ENCODE measurements at regions not wholly inside any gene's neighbourhood (a gene's known extent, or its start where the extent isn't known, plus 50 kb on each side); places are given as distances from the start of the nearest gene placed in this dataset.

GRCh38 chr20:57840504-57841296 lies 130.9 kb upstream of the PMEPA1 start:
- no peaks in the 10 kb centered on the region for H3K9me3 Mint-ChIP-seq
- no peaks in the 10 kb centered on the region for H3K27me3 ChIP-seq (ENCODE audit: insufficient read depth)
- no peak for DNase-seq (ENCODE audit: low spot score)
- no peak overlapping the region for H3K4me3 Mint-ChIP-seq
- H3K36me3 ChIP-seq (ENCODE audit: insufficient read depth): no peaks in the 10 kb centered on the region
- H3F3A ChIP-seq (replicated peaks; ENCODE audit: low read depth): no peaks in the 10 kb centered on the region
- H3K4me2 ChIP-seq: no peak overlapping the region
- no peak overlapping the region for H3K27ac Mint-ChIP-seq
- no peak overlapping the region for H3K4me3 ChIP-seq
- no peaks in the 10 kb centered on the region for H3K36me3 Mint-ChIP-seq (ENCODE audit: low read depth)
- H3K9me2 ChIP-seq (ENCODE audit: insufficient read depth): no peaks in the 10 kb centered on the region
- no peaks in the 10 kb centered on the region for H3K4me1 ChIP-seq (ENCODE audit: insufficient read depth)
- H3K27ac ChIP-seq (ENCODE audit: low read depth): no peak overlapping the region
- no peak overlapping the region for H2AFZ ChIP-seq
- TF ChIP-seq ZNF331 (CRISPR knock-in tag; IDR thresholded peaks at IDR 0.05; ENCODE audit: low read depth) (no peak), NANOG (IDR thresholded peaks at IDR 0.05; ENCODE audit: borderline replicate concordance) (no peak), EZH2 (IDR thresholded peaks at IDR 0.05; ENCODE audit: low read depth, unreplicated experiment) (no peak), ZNF114 (CRISPR knock-in tag; IDR thresholded peaks at IDR 0.05) (no peak), CTCF (conservative IDR thresholded peaks at IDR 0.05; ENCODE audit: low read depth in 2 of 2) (no peak), CREB1 (CRISPR knock-in tag; IDR thresholded peaks at IDR 0.05; ENCODE audit: low read depth) (no peak), POLR2AphosphoS5 (IDR thresholded peaks at IDR 0.05; ENCODE audit: low read depth) (no peak), JUNB (IDR thresholded peaks at IDR 0.05; ENCODE audit: unreplicated experiment) (no peak), STAT1 (IDR thresholded peaks at IDR 0.05; ENCODE audit: unreplicated experiment) (no peak), EZH2phosphoT487 (IDR thresholded peaks at IDR 0.05; ENCODE audit: unreplicated experiment) (no peak), ZNF462 (CRISPR knock-in tag; IDR thresholded peaks at IDR 0.05) (no peak)
- TF ChIP-seq, protein P1, sequence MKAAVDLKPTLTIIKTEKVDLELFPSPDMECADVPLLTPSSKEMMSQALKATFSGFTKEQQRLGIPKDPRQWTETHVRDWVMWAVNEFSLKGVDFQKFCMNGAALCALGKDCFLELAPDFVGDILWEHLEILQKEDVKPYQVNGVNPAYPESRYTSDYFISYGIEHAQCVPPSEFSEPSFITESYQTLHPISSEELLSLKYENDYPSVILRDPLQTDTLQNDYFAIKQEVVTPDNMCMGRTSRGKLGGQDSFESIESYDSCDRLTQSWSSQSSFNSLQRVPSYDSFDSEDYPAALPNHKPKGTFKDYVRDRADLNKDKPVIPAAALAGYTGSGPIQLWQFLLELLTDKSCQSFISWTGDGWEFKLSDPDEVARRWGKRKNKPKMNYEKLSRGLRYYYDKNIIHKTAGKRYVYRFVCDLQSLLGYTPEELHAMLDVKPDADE (IDR thresholded peaks at IDR 0.05): no peak
- TF ChIP-seq, protein P2, sequence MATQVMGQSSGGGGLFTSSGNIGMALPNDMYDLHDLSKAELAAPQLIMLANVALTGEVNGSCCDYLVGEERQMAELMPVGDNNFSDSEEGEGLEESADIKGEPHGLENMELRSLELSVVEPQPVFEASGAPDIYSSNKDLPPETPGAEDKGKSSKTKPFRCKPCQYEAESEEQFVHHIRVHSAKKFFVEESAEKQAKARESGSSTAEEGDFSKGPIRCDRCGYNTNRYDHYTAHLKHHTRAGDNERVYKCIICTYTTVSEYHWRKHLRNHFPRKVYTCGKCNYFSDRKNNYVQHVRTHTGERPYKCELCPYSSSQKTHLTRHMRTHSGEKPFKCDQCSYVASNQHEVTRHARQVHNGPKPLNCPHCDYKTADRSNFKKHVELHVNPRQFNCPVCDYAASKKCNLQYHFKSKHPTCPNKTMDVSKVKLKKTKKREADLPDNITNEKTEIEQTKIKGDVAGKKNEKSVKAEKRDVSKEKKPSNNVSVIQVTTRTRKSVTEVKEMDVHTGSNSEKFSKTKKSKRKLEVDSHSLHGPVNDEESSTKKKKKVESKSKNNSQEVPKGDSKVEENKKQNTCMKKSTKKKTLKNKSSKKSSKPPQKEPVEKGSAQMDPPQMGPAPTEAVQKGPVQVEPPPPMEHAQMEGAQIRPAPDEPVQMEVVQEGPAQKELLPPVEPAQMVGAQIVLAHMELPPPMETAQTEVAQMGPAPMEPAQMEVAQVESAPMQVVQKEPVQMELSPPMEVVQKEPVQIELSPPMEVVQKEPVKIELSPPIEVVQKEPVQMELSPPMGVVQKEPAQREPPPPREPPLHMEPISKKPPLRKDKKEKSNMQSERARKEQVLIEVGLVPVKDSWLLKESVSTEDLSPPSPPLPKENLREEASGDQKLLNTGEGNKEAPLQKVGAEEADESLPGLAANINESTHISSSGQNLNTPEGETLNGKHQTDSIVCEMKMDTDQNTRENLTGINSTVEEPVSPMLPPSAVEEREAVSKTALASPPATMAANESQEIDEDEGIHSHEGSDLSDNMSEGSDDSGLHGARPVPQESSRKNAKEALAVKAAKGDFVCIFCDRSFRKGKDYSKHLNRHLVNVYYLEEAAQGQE (IDR thresholded peaks at IDR 0.05; ENCODE audit: unreplicated experiment): no peak
- no peaks in the 10 kb centered on the region for H3K79me2 ChIP-seq (replicated peaks; ENCODE audit: insufficient read depth)
- peaks cover 2% of the 10 kb centered on the region for H3K4me1 Mint-ChIP-seq
- H3K27me3 Mint-ChIP-seq (ENCODE audit: insufficient read depth, low read depth, poor library complexity): peaks cover 4% of the 10 kb centered on the region
- H4K20me1 ChIP-seq (replicated peaks; ENCODE audit: insufficient read depth): no peaks in the 10 kb centered on the region
- no peak for ATAC-seq
